NCI-H524 treated with DMSO at 0.1 percent for 48 hours (cell line): ENCODE measurements at regions not wholly inside any gene's neighbourhood (a gene's known extent, or its start where the extent isn't known, plus 50 kb on each side); places are given as distances from the start of the nearest gene placed in this dataset.

ENCODE experiments used
- DNase-seq: peaks from one replicate; lab custom pipeline; 2025; lab: John Stamatoyannopoulos, UW

DNA sequence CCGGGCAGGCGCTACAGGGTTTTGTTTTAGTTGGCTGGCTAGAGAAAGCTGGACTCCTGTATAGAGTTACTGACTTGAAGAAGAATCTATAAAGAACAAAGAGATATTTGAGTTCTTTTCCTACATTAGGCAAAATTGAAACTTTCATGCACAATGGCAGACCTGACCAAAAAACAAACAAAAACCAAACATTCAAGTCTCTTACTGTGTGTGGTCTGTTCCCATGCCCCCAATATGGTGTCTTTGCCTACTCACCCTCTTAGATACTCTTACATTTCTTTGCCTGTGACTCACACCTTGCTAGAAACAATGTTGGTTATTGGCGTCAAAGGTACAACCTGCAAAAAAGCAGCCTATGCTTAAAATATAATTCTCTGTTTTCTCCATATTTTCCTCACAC lies 109.5 kb upstream of the TMC3 start:
- no peak for DNase-seq

GRCh38 chr15:81481346-81481745 lies 107.3 kb upstream of the TMC3 start:
- no peak for DNase-seq

- DNase-seq: peak; percentile 3
Observed at GRCh38 chr15:81480645-81481053, 106.6 kb upstream of the TMC3 start.

- no peak for DNase-seq
Observed at GRCh38 chr15:81478354-81478753, 104.3 kb upstream of the TMC3 start.

- no peak for DNase-seq
Observed at GRCh38 chr15:81475926-81476325, 101.9 kb upstream of the TMC3 start.

- no peak for DNase-seq
Observed at GRCh38 chr15:81475471-81475870, 101.5 kb upstream of the TMC3 start.

DNA sequence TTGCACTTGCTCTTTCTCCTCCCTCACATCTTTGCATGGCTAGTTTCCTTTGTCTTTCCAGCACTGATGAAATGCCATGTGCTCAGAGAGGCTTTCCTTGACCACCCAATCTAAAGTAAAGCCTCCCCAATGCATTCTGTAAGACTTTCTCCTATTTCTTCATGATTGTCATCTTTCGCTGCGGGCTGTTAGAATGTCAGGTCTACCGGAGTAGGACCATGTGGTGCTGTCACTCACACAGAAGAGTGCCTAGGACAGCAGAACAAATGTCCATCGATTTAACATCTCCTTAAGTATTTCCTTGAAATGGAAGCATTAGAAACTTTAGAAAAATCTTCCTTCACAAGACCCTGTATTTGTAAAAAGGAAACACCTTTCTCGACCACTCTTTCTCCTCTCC lies 99.9 kb upstream of the TMC3 start:
- DNase-seq: no peak

- DNase-seq: no peak
Observed at GRCh38 chr15:81473177-81473576, 99.2 kb upstream of the TMC3 start.

- no peak for DNase-seq
Observed at GRCh38 chr15:81471151-81471550, 97.1 kb upstream of the TMC3 start.

DNA sequence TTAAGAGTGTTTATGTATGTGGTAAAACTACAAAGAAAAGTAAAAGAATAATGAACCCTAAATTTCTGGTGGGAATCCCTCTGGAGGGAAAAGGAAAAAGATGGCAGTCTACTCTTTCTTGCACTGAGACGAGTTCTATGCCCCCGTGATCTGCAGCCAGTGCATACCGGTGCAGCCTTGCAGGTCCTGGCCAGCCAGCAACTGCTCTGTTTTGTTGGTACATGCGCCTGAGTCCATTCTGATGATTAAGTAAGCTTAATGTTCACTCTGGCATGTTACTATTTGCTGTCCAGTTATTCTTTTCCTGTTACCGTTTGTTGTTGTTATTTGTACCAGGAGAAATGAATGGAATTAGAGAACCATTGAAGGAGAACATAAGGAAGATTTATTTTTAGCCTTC lies 95.1 kb upstream of the TMC3 start:
- DNase-seq: no peak

DNA sequence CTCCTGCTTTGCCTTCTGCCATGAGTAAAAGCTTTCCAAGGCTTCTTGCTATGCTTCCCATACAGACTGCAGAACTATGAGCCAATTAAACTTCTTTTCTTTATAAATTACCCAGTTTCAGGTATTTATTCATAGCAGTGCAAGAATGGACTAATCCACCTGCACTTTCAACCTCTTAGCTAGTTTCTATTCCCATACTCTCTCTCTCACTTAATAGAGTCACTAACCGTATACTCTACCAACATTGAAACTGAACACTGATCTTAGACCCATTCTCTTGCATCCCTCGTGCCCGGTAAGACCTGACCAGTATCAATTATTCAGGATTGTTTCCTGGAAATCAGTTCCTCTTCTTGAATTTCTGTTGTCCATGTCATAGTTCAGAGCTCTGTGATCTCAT lies 92.7 kb upstream of the TMC3 start:
- no peak for DNase-seq

- DNase-seq: no peak
Observed at GRCh38 chr15:81454024-81454423, 80.0 kb upstream of the TMC3 start.

DNA sequence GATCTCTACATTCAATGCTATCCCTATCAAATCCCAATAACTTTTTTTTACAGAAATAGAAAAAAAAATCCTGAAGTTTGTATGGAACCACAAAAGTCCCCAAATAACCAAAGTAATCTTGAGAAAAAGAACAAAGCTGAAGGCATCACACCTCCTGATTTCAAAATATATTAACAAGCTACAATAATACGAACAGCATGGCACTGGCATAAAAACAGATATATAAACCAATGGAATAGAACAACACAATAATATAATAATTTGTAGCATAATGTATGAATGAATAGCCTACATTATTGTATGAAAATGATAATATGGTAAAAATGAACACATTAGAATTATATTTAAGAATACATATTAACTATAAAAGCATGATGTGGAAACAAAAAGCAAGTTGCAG lies 76.7 kb upstream of the TMC3 start:
- no peak for DNase-seq

DNA sequence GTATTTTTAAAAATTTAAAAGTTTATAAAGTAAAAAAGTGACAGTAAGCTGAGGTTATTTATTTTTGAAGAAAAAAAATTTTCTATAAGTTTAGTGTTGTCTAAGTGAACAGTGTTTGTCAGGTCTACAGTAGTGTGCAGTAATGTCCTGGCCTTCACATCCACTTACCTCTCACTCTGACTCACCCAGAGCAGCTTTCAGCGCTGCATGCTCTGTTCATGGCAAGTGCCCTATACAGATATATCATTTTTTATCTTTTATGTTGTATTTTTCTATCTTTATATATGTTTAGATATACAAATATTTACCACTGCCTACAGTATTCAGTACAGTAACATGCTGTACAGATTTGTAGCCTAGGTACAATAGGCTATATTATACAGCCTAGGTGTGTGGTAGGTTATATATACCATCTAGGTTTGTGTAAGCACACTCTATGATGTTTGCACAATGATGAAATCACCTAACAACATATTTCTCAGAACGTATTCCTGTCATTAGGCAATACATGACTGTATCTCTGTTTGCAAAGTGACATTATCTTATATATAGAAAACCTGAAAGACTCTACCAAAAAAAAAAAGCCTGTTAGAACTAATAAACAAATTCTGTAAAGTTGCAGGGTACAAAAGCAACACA lies 75.9 kb upstream of the TMC3 start:
- DNase-seq: no peak

- no peak for DNase-seq
Observed at GRCh38 chr15:81443040-81443820, 69.2 kb upstream of the TMC3 start.

- DNase-seq: no peak
Observed at GRCh38 chr15:81442454-81442853, 68.4 kb upstream of the TMC3 start.

DNA sequence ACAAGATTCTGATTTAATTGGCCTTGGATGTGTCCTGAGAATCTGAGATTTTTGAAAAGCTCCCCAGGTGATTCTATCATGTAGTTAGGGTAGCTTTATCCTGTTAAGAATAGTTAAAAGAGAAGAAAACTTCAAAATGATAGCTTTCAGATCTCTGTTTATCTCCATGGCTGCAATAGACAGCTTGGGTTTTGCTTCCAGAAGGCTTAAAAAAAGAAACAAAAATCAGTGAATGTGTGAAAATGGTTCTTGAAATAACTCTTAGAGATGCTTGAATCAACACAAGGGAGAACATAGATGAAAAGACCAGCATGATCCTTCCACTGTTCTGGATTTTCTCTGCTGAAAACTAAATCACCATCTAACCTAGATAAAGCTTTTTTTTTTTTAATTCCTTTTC lies 60.8 kb upstream of the TMC3 start:
- DNase-seq: no peak

DNA sequence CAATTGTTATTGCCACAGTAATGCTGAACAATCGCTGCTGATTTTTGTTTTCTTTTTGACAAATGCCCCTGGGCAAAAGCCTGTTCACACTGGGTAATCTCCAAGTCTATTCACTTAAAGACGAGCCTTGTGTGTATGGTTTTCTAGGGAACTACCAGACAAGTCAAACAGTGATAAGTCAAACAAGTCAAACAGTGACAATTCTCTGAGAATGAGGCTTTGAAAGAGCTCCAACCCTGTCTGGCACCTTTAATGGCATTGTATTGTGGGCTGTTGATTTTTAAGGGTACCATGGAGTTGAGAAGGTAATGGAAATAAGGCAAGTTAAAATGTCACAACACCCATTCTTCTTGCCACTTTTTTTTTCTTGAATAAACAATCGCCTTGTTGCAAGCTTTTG lies 59.4 kb upstream of the TMC3 start:
- DNase-seq: no peak

GRCh38 chr15:81432179-81432578 lies 58.2 kb upstream of the TMC3 start:
- DNase-seq: no peak

DNA sequence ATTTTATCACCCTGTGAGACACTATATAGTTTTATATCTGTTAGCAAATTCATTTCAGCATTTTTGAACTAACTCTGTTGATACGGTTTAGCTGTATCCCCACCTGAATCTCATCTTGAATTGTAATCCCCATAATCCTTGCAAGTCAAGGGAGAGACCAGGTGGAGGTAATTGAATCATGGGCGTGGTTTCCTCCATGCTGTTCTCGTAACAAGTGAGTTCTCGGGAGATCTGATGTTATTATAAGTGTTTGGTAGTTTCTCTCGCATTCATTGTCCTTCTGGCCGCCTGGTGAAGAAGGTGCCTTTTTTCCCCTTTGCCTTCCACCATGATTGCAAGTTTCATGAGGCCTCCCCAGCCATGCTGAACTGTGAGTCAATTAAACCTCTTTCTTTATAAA lies 53.2 kb upstream of the TMC3 start:
- no peak for DNase-seq

- no peak for DNase-seq
Observed at GRCh38 chr15:81425905-81426304, 51.9 kb upstream of the TMC3 start.
